ENCODE measurements at regions not wholly inside any gene's neighbourhood (a gene's known extent, or its start where the extent isn't known, plus 50 kb on each side); places are given as distances from the start of the nearest gene placed in this dataset.

GRCh38 chr15:45799508-45799907, 164.7 kb downstream of the SQOR start:
- DNase-seq (no peak), ATAC-seq (ENCODE audit: low read depth) (no peak)
- Histone ChIP-seq H3K79me2 (ENCODE audit: control insufficient read depth, insufficient read depth, low read length) (no peaks in the 10 kb centered on the region), H3K27ac (ENCODE audit: low read length in 2 of 2) (no peak overlapping the region), H3K4me2 (replicated peaks; ENCODE audit: low read depth, low read length, poor library complexity, severe bottlenecking) (no peak overlapping the region), H3K9me3 (ENCODE audit: control extremely low read depth in 1 of 3, control insufficient read depth in 2 of 3, insufficient read depth in 1 of 3, low read length in 2 of 3) (no peaks in the 10 kb centered on the region), H3K9ac (ENCODE audit: low read length) (no peak overlapping the region), H3K36me3 (replicated peaks in 1 of 2; ENCODE audit: control extremely low read depth in 1 of 2, control insufficient read depth in 1 of 2, extremely low read depth in 1 of 2, insufficient read depth in 2 of 2, low read length in 1 of 2) (no peaks in the 10 kb centered on the region), H2AFZ (ENCODE audit: insufficient read depth, low read depth, low read length, poor library complexity, severe bottlenecking) (no peak overlapping the region), H3K4me3 (ENCODE audit: control extremely low read depth in 1 of 5, extremely low read depth in 1 of 5, insufficient read depth in 1 of 5, low read depth in 2 of 5, low read length in 4 of 5) (no peak overlapping the region), H3K4me1 (ENCODE audit: control insufficient read depth in 2 of 2, insufficient read depth in 2 of 2, low read length in 2 of 2) (no peaks in the 10 kb centered on the region), H3K27me3 (replicated peaks in 1 of 4; ENCODE audit: control extremely low read depth in 1 of 4, control insufficient read depth in 3 of 4, insufficient read depth in 4 of 4, low read length in 3 of 4) (no peaks in the 10 kb centered on the region), H4K20me1 (ENCODE audit: control insufficient read depth, insufficient read depth, low read length, poor library complexity, severe bottlenecking) (no peaks in the 10 kb centered on the region)
- intact Hi-C loops (cut with micrococcal nuclease): no loop called here
- H3K4me1 Mint-ChIP-seq: no peaks in the 10 kb centered on the region
- H3K27ac Mint-ChIP-seq: no peak overlapping the region
- H3K4me3 Mint-ChIP-seq: no peak overlapping the region
- ChIA-PET POLR2A (no interaction called here), CTCF (no interaction called here)
- no peaks in the 10 kb centered on the region for H3K9me3 Mint-ChIP-seq (ENCODE audit: insufficient read depth)
- TF ChIP-seq CTCF (IDR thresholded peaks at IDR 0.05) (no peak), EZH2 (IDR thresholded peaks at IDR 0.05; ENCODE audit: borderline replicate concordance, insufficient read depth, low read depth, low read length, poor library complexity, severe bottlenecking) (no peak)
- H3K27me3 Mint-ChIP-seq: peaks cover 5% of the 10 kb centered on the region
- no CpG with 5 or more reads among the region's 3 CpGs for WGBS (ENCODE audit: insufficient coverage)

GRCh38 chr15:45801543-45801942, 166.7 kb downstream of the SQOR start:
- no peaks in the 10 kb centered on the region for H3K4me1 ChIP-seq (ENCODE audit: control insufficient read depth in 2 of 2, insufficient read depth in 2 of 2, low read length in 2 of 2)
- H3K27ac ChIP-seq (ENCODE audit: low read length in 2 of 2): no peak overlapping the region
- WGBS (ENCODE audit: insufficient coverage): 94% methylated on average over 3 of the region's 4 CpGs
- H3K27me3 ChIP-seq (replicated peaks in 1 of 4; ENCODE audit: control extremely low read depth in 1 of 4, control insufficient read depth in 3 of 4, insufficient read depth in 4 of 4, low read length in 3 of 4): no peaks in the 10 kb centered on the region
- no peak overlapping the region for H2AFZ ChIP-seq (ENCODE audit: insufficient read depth, low read depth, low read length, poor library complexity, severe bottlenecking)
- H3K4me1 Mint-ChIP-seq: no peaks in the 10 kb centered on the region
- H3K4me3 Mint-ChIP-seq: no peak overlapping the region
- no peaks in the 10 kb centered on the region for H4K20me1 ChIP-seq (ENCODE audit: control insufficient read depth, insufficient read depth, low read length, poor library complexity, severe bottlenecking)
- H3K4me3 ChIP-seq (ENCODE audit: control extremely low read depth in 1 of 5, extremely low read depth in 1 of 5, insufficient read depth in 1 of 5, low read depth in 2 of 5, low read length in 4 of 5): no peak overlapping the region
- POLR2A ChIA-PET: no interaction called here
- no peaks in the 10 kb centered on the region for H3K9me3 ChIP-seq (ENCODE audit: control extremely low read depth in 1 of 3, control insufficient read depth in 2 of 3, insufficient read depth in 1 of 3, low read length in 2 of 3)
- no peak for DNase-seq
- H3K4me2 ChIP-seq (replicated peaks; ENCODE audit: low read depth, low read length, poor library complexity, severe bottlenecking): no peak overlapping the region
- peaks cover 5% of the 10 kb centered on the region for H3K27me3 Mint-ChIP-seq
- intact Hi-C loops (cut with micrococcal nuclease): no loop called here
- H3K27ac Mint-ChIP-seq: no peak overlapping the region
- no peaks in the 10 kb centered on the region for H3K79me2 ChIP-seq (ENCODE audit: control insufficient read depth, insufficient read depth, low read length)
- TF ChIP-seq EZH2 (IDR thresholded peaks at IDR 0.05; ENCODE audit: borderline replicate concordance, insufficient read depth, low read depth, low read length, poor library complexity, severe bottlenecking) (no peak), CTCF (IDR thresholded peaks at IDR 0.05) (no peak)
- CTCF ChIA-PET: interaction anchor here (0.7 kb wide), 1 partner anchor 12 kb away, joined by 3 read pairs; no protein-coding TSS in a partner anchor
- no peak overlapping the region for H3K9ac ChIP-seq (ENCODE audit: low read length)
- no peak for ATAC-seq (ENCODE audit: low read depth)
- H3K36me3 ChIP-seq (replicated peaks in 1 of 2; ENCODE audit: control extremely low read depth in 1 of 2, control insufficient read depth in 1 of 2, extremely low read depth in 1 of 2, insufficient read depth in 2 of 2, low read length in 1 of 2): no peaks in the 10 kb centered on the region
- H3K9me3 Mint-ChIP-seq (ENCODE audit: insufficient read depth): no peaks in the 10 kb centered on the region

All from B cell (primary cell).